ENCODE measurements at regions not wholly inside any gene's neighbourhood (a gene's known extent, or its start where the extent isn't known, plus 50 kb on each side); places are given as distances from the start of the nearest gene placed in this dataset.

- H3K4me1 Mint-ChIP-seq (ENCODE audit: low read depth), result peaks cover 11% of the 10 kb centered on the region
- ATAC-seq (ENCODE audit: poor library complexity) (no peak), DNase-seq (no peak)
- H3K9me3 Mint-ChIP-seq, result peaks cover 2% of the 10 kb centered on the region
- H3K27me3 Mint-ChIP-seq, result no peaks in the 10 kb centered on the region
- no peaks in the 10 kb centered on the region for H3K4me1 ChIP-seq (ENCODE audit: insufficient read depth, low read length)
- CTCF ChIA-PET, result no interaction called here
- no peaks in the 10 kb centered on the region for H3K27me3 ChIP-seq (ENCODE audit: control insufficient read depth in 1 of 2, insufficient read depth in 2 of 2, low read length in 2 of 2)
- intact Hi-C loops (cut with DNase I, micrococcal nuclease), result no loop called here
- no peak overlapping the region for H3K27ac Mint-ChIP-seq
- no peaks in the 10 kb centered on the region for H3K36me3 ChIP-seq (ENCODE audit: insufficient read depth, low read length)
- H3K27ac ChIP-seq (ENCODE audit: low read depth in 1 of 2, low read length in 2 of 2), result no peak overlapping the region
- POLR2A ChIA-PET, result no interaction called here
- H3K4me3 Mint-ChIP-seq, result no peak overlapping the region
- TF ChIP-seq, protein P1, sequence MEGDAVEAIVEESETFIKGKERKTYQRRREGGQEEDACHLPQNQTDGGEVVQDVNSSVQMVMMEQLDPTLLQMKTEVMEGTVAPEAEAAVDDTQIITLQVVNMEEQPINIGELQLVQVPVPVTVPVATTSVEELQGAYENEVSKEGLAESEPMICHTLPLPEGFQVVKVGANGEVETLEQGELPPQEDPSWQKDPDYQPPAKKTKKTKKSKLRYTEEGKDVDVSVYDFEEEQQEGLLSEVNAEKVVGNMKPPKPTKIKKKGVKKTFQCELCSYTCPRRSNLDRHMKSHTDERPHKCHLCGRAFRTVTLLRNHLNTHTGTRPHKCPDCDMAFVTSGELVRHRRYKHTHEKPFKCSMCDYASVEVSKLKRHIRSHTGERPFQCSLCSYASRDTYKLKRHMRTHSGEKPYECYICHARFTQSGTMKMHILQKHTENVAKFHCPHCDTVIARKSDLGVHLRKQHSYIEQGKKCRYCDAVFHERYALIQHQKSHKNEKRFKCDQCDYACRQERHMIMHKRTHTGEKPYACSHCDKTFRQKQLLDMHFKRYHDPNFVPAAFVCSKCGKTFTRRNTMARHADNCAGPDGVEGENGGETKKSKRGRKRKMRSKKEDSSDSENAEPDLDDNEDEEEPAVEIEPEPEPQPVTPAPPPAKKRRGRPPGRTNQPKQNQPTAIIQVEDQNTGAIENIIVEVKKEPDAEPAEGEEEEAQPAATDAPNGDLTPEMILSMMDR (IDR thresholded peaks at IDR 0.05), result no peak
- H3K36me3 Mint-ChIP-seq (ENCODE audit: low read depth), result peaks cover 61% of the 10 kb centered on the region
- H3K4me3 ChIP-seq (ENCODE audit: low read length), result no peak overlapping the region
- H3K9me3 ChIP-seq (ENCODE audit: control insufficient read depth in 1 of 2, insufficient read depth in 1 of 2, low read length in 2 of 2), result peaks cover 0 to 9% of the 10 kb centered on the region in 2 experiments
Observed at GRCh38 chr10:60687679-60688078, 90.6 kb upstream of the CDK1 start.

GRCh38 chr10:60684091-60684490 is 94.2 kb upstream of the CDK1 start:
- no peak overlapping the region for H3K4me3 ChIP-seq (ENCODE audit: low read length)
- H3K4me1 ChIP-seq (ENCODE audit: insufficient read depth, low read length), result no peaks in the 10 kb centered on the region
- peaks cover 0 to 5% of the 10 kb centered on the region in 2 experiments for H3K9me3 ChIP-seq (ENCODE audit: control insufficient read depth in 1 of 2, insufficient read depth in 1 of 2, low read length in 2 of 2)
- ChIA-PET CTCF (no interaction called here), POLR2A (interaction anchor here (0.5 kb wide), 1 partner anchor 207 kb away, joined by 5 read pairs; no protein-coding TSS in a partner anchor)
- TF ChIP-seq, protein P1 (IDR thresholded peaks at IDR 0.05), result no peak
- Mint-ChIP-seq H3K9me3 (no peaks in the 10 kb centered on the region), H3K4me1 (ENCODE audit: low read depth) (peaks cover 31% of the 10 kb centered on the region), H3K27ac (no peak overlapping the region), H3K36me3 (ENCODE audit: low read depth) (peaks cover 71% of the 10 kb centered on the region), H3K27me3 (no peaks in the 10 kb centered on the region), H3K4me3 (no peak overlapping the region)
- peaks cover 3% of the 10 kb centered on the region for H3K36me3 ChIP-seq (ENCODE audit: insufficient read depth, low read length)
- no peak overlapping the region for H3K27ac ChIP-seq (ENCODE audit: low read depth in 1 of 2, low read length in 2 of 2)
- DNase-seq (no peak), ATAC-seq (ENCODE audit: poor library complexity) (no peak)
- intact Hi-C loops (cut with DNase I, micrococcal nuclease), result no loop called here
- no peaks in the 10 kb centered on the region for H3K27me3 ChIP-seq (ENCODE audit: control insufficient read depth in 1 of 2, insufficient read depth in 2 of 2, low read length in 2 of 2)

GRCh38 chr10:60681103-60681502 is 97.2 kb upstream of the CDK1 start:
- no peaks in the 10 kb centered on the region for H3K27me3 Mint-ChIP-seq
- DNase-seq, result no peak
- H3K9me3 ChIP-seq (ENCODE audit: control insufficient read depth in 1 of 2, insufficient read depth in 1 of 2, low read length in 2 of 2), result no peaks in the 10 kb centered on the region
- no peak overlapping the region for H3K27ac Mint-ChIP-seq
- no peak overlapping the region for H3K4me3 ChIP-seq (ENCODE audit: low read length)
- H3K27me3 ChIP-seq (ENCODE audit: control insufficient read depth in 1 of 2, insufficient read depth in 2 of 2, low read length in 2 of 2), result no peaks in the 10 kb centered on the region
- H3K36me3 ChIP-seq (ENCODE audit: insufficient read depth, low read length), result peaks cover 3% of the 10 kb centered on the region
- TF ChIP-seq, protein P1 (IDR thresholded peaks at IDR 0.05), result no peak
- ChIA-PET CTCF (no interaction called here), POLR2A (no interaction called here)
- no peaks in the 10 kb centered on the region for H3K4me1 ChIP-seq (ENCODE audit: insufficient read depth, low read length)
- intact Hi-C loops (cut with DNase I, micrococcal nuclease), result no loop called here
- peaks cover 62% of the 10 kb centered on the region for H3K36me3 Mint-ChIP-seq (ENCODE audit: low read depth)
- no peak overlapping the region for H3K4me3 Mint-ChIP-seq
- no peak overlapping the region for H3K27ac ChIP-seq (ENCODE audit: low read depth in 1 of 2, low read length in 2 of 2)
- no peaks in the 10 kb centered on the region for H3K9me3 Mint-ChIP-seq
- H3K4me1 Mint-ChIP-seq (ENCODE audit: low read depth), result peaks cover 54% of the 10 kb centered on the region
- ATAC-seq (ENCODE audit: poor library complexity), result no peak
